GM12873 (cell line): ENCODE measurements at regions not wholly inside any gene's neighbourhood (a gene's known extent, or its start where the extent isn't known, plus 50 kb on each side); places are given as distances from the start of the nearest gene placed in this dataset.

ENCODE experiments used
- TF ChIP-seq, protein P1 (sequence below): IDR thresholded peaks from 2 replicates; pipeline ENCODE4 v1.5.1; 2012; ENCODE audit warnings: low read depth, mild to moderate bottlenecking, moderate library complexity, low read length, control low read depth; ENCODE audit not compliant: insufficient read depth; ENCODE audit errors: missing control alignments

DNA sequence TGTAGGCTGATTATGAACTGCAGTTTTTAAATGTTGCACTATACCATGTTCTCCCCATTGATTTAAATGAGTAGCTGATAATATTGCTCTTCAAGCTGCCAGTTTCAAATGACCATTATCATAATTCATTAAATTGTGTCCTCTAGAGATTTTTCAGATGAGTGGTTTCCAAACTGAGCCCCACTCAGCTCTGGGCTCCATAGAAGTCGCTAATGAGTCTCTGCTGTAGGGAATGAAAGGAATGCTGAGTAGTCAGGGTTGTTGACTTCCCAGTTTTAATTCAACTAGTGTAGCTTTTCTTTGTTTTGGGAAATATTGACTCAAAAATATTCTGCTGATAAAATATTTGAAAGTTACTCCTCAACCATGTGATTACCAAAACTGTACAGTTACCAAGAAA, 1081.1 kb downstream of the ARAP2 start:
- TF ChIP-seq, protein P1, sequence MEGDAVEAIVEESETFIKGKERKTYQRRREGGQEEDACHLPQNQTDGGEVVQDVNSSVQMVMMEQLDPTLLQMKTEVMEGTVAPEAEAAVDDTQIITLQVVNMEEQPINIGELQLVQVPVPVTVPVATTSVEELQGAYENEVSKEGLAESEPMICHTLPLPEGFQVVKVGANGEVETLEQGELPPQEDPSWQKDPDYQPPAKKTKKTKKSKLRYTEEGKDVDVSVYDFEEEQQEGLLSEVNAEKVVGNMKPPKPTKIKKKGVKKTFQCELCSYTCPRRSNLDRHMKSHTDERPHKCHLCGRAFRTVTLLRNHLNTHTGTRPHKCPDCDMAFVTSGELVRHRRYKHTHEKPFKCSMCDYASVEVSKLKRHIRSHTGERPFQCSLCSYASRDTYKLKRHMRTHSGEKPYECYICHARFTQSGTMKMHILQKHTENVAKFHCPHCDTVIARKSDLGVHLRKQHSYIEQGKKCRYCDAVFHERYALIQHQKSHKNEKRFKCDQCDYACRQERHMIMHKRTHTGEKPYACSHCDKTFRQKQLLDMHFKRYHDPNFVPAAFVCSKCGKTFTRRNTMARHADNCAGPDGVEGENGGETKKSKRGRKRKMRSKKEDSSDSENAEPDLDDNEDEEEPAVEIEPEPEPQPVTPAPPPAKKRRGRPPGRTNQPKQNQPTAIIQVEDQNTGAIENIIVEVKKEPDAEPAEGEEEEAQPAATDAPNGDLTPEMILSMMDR = no peak

DNA sequence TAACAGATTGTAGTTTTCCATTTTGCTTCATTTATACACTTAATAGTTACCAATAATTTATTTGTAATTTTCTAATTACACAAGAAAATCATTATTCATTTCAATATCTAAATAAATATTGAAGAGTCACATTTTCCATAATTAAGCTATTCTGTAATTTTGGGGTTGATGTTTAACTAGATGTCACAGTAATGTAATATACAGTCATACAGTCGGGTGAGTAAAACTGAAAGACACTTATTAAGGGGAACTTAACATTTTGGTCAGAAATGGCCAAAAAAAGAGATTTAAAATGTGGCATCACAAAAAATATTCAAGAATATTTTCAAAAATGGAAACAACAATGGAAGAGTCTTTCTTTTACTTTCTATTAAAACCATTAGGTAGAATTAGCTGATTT, 1080.3 kb downstream of the ARAP2 start:
- TF ChIP-seq, protein P1 = no peak

DNA sequence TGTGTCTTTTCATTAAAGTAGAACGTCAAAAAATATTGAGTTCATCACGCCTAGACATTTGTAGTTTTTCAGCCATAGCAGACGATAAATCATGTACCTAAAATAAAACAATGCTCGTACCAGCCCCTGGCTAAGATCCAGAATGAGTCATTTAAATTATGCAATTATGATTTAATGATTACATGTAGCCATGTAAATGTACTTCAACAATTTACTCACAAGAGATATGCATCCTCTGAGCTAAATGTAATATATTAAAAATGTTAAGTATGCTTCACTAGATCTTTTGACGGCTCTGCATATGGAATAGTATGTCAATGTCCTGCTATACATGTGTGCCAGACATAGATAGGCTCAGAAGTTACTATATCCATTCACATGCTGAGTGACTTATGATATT, 1077.8 kb downstream of the ARAP2 start:
- TF ChIP-seq, protein P1 = no peak

DNA sequence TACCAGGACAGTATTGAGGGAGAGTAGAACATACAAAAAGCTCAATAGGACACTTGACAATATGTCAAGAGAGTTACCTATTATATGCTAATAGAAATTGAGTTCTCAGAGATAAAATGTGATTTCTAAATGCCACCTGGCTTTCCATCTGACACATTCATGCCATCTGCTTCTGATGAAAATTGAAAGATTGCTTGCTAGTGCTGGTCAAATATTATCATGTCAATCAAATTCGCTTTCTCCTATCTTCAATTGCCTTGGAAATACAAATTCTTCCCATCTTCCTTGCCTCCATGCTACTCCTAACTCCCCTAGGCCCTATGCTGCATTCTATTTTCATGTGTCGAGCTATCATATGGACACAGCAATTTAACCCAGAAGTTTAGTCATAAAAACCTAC, 1076.9 kb downstream of the ARAP2 start:
- TF ChIP-seq, protein P1 = no peak

DNA sequence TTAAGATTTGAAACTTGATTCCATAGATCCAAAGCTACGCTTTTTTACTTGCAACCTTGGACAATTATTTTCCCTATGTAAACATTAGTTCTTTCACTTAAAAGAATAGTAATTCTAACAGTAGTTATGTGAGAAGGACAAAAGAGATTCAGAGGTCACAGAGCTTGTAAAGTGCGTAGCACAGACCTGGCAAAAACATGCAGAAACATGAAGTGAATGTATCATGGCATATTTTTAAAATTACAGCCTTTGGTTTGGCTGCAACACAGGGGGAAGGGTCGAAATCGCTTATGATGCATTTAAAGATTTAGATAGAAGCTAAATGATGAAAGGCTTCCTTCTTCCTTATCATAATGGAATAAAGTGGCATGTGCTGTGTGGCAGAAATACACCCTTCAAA, 1068.8 kb downstream of the ARAP2 start:
- TF ChIP-seq, protein P1 = no peak

DNA sequence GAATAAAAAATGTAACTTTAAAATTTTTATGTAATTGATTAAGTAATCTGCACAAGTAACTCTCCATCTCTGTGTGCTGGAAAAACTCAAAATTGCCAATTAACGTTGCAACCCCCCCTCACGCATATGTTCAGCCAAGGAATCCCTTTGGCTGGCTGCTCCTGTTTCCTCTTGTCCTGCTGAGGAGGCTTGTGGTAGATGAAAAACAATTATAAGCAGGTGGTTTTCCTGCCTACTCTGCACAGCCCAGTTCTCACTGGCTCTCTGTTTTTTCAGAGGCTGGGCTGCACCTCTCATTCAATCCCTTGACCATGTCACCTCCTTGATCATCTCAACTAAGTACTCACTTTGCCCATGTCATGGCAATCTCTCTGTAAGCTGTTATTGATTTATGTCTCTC, 1068.4 kb downstream of the ARAP2 start:
- TF ChIP-seq, protein P1 = no peak

DNA sequence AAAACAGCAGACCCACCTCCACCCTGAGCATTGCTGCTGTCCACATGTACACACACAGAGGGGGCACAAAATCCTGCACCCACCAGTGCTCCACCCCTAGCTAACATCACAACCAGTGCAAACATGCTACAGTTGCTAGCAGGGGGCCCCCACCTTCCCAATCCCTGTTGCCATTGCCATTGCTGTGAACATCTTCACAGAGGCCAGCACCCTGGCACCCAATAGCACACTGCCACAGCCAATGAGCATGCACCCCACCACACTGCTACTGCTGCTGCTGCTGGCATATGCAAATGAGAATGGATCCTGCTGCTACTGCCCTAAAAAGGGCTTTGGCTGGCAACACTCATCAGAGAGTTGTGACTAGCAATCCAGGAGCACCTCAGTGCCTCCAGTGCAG, 1061.9 kb downstream of the ARAP2 start:
- TF ChIP-seq, protein P1 = no peak
